ENCODE measurements at regions not wholly inside any gene's neighbourhood (a gene's known extent, or its start where the extent isn't known, plus 50 kb on each side); places are given as distances from the start of the nearest gene placed in this dataset.
A peak's percentile ranks its signal among the peaks of the same experiment; 100 is the strongest.
"Not testable (repeated sequence)": the region's sequence is repeated elsewhere in the genome, so short reads cannot be mapped to it uniquely, and the experiment has no call there.

- no peak for TF ChIP-seq CTCF (conservative IDR thresholded peaks at IDR 0.05; ENCODE audit: control insufficient read depth, insufficient read depth, low read depth, low read length)
- DNase-seq (ENCODE audit: low read depth) = no peak
- H3K4me3 ChIP-seq (ENCODE audit: control insufficient read depth, low read depth, low read length) = no peak overlapping the region
Measured at GRCh38 chr10:86579883-86580520, 58.4 kb upstream of the WAPL start.

- DNase-seq (ENCODE audit: low read depth) = no peak
- TF ChIP-seq CTCF (conservative IDR thresholded peaks at IDR 0.05; ENCODE audit: control insufficient read depth, insufficient read depth, low read depth, low read length) = no peak
- no peak overlapping the region for H3K4me3 ChIP-seq (ENCODE audit: control insufficient read depth, low read depth, low read length)
Measured at GRCh38 chr10:86580521-86580891, 58.9 kb upstream of the WAPL start.

- no peak for DNase-seq (ENCODE audit: low read depth)
- TF ChIP-seq CTCF (conservative IDR thresholded peaks at IDR 0.05; ENCODE audit: control insufficient read depth, insufficient read depth, low read depth, low read length) = peak; percentile 1
- no peak overlapping the region for H3K4me3 ChIP-seq (ENCODE audit: control insufficient read depth, low read depth, low read length)
Measured at GRCh38 chr10:86583983-86584382, 62.4 kb upstream of the WAPL start.

GRCh38 chr10:86585037-86585929 lies 63.7 kb upstream of the WAPL start:
- H3K4me3 ChIP-seq (ENCODE audit: control insufficient read depth, low read depth, low read length) = no peak overlapping the region
- peak; percentile 97 for TF ChIP-seq CTCF (conservative IDR thresholded peaks at IDR 0.05; ENCODE audit: control insufficient read depth, insufficient read depth, low read depth, low read length)
- DNase-seq (ENCODE audit: low read depth) = peak; percentile 59

GRCh38 chr10:86586516-86586915 lies 64.9 kb upstream of the WAPL start:
- TF ChIP-seq CTCF (conservative IDR thresholded peaks at IDR 0.05; ENCODE audit: control insufficient read depth, insufficient read depth, low read depth, low read length) = no peak
- no peak overlapping the region for H3K4me3 ChIP-seq (ENCODE audit: control insufficient read depth, low read depth, low read length)
- no peak for DNase-seq (ENCODE audit: low read depth)

- not testable (repeated sequence) for DNase-seq (ENCODE audit: low read depth); H3K4me3 ChIP-seq (ENCODE audit: control insufficient read depth, low read depth, low read length)
Measured at GRCh38 chr10:86588781-86589180, 65.6 kb upstream of the OPN4 start.

GRCh38 chr10:86591436-86591835 lies 62.9 kb upstream of the OPN4 start:
- no peak for TF ChIP-seq CTCF (conservative IDR thresholded peaks at IDR 0.05; ENCODE audit: control insufficient read depth, insufficient read depth, low read depth, low read length)
- no peak for DNase-seq (ENCODE audit: low read depth)
- no peak overlapping the region for H3K4me3 ChIP-seq (ENCODE audit: control insufficient read depth, low read depth, low read length)
